IMR-90 (cell line): ENCODE measurements at regions not wholly inside any gene's neighbourhood (a gene's known extent, or its start where the extent isn't known, plus 50 kb on each side); places are given as distances from the start of the nearest gene placed in this dataset.
A peak's percentile ranks its signal among the peaks of the same experiment; 100 is the strongest.

Experiments
- ATAC-seq: fragments of 200-7000 bp; cut with Tn5 transposase; 2 replicates; pipeline ENCODE4 v1.9.1; 2020; ENCODE audit warnings: low read depth, mild to moderate bottlenecking, moderate library complexity
- BruUV-seq: library from RNA; stranded (reverse); fragments of 400-500 nt; replicated peaks from 2 replicates; lab custom pipeline; 2021; lab: Mats Ljungman, UMichigan
- CTCF ChIA-PET: fragments of 300-600 bp; formaldehyde crosslinking; extraction: SDS; loops from one replicate; lab custom pipeline; 2021; ENCODE audit warnings: antibody characterized with exemption; lab: Yijun Ruan, JAX
- POLR2A ChIA-PET: fragments of 300-600 bp; sonication (Branson Sonifier 250); formaldehyde crosslinking; loops from one replicate; lab custom pipeline; 2022; ENCODE audit warnings: antibody characterized with exemption; ENCODE audit not compliant: unreplicated experiment; lab: Charles Lee
- DNase-seq: peaks from one replicate; pipeline ENCODE4 v3.0.0; 2013
- H2AFZ ChIP-seq: replicated peaks from 2 replicates; pipeline ENCODE3; 2013; ENCODE audit warnings: low read length, mild to moderate bottlenecking; ENCODE audit not compliant: poor library complexity
- H2AK5ac ChIP-seq: 2 replicates; pipeline ENCODE4 v1.6.1; 2013; ENCODE audit warnings: low read depth, low read length, inconsistent platforms
- H2AK9ac ChIP-seq: replicated peaks from 2 replicates; pipeline ENCODE3; 2013; ENCODE audit warnings: mild to moderate bottlenecking, low read depth, low read length, moderate library complexity; ENCODE audit not compliant: poor library complexity
- H2BK120ac ChIP-seq: 2 replicates; pipeline ENCODE4 v1.6.1; 2013; ENCODE audit warnings: low read depth, low read length, inconsistent platforms
- H2BK15ac ChIP-seq: 3 replicates; pipeline ENCODE4 v1.6.1; 2013; ENCODE audit warnings: low read depth, low read length, inconsistent platforms
- H2BK20ac ChIP-seq: 2 replicates; pipeline ENCODE4 v1.6.1; 2013; ENCODE audit warnings: low read depth, mild to moderate bottlenecking, inconsistent platforms, low read length, moderate library complexity
- H2BK5ac ChIP-seq: 2 replicates; pipeline ENCODE4 v1.6.1; 2013; ENCODE audit warnings: mild to moderate bottlenecking, low read depth, low read length, inconsistent platforms; ENCODE audit not compliant: poor library complexity, severe bottlenecking
- H3K14ac ChIP-seq: replicated peaks from 2 replicates; pipeline ENCODE4 v1.6.1; 2013; ENCODE audit warnings: low read depth, low read length, inconsistent platforms
- H3K18ac ChIP-seq: 2 replicates; pipeline ENCODE4 v1.6.1; 2013; ENCODE audit warnings: low read depth, low read length, control low read depth
- H3K23ac ChIP-seq: 2 replicates; pipeline ENCODE4 v1.6.1; 2013; ENCODE audit warnings: low read depth, low read length, inconsistent platforms
- H3K27ac ChIP-seq: 2 replicates; pipeline ENCODE4 v1.5.1; 2013; ENCODE audit warnings: mild to moderate bottlenecking, control low read depth, low read length; ENCODE audit not compliant: insufficient read depth
- H3K27me3 ChIP-seq: 2 replicates; pipeline ENCODE4 v1.6.1; 2013; ENCODE audit warnings: low read length; ENCODE audit not compliant: control insufficient read depth, insufficient read depth
- H3K36me3 ChIP-seq: 2 replicates; pipeline ENCODE4 v1.6.1; 2013; ENCODE audit warnings: low read length, mixed read lengths; ENCODE audit not compliant: control insufficient read depth, insufficient read depth
- H3K4ac ChIP-seq: 2 replicates; pipeline ENCODE4 v1.6.1; 2013; ENCODE audit warnings: low read depth, low read length, inconsistent platforms
- H3K4me1 ChIP-seq: 2 replicates; pipeline ENCODE4 v1.6.1; 2013; ENCODE audit warnings: low read length, mixed read lengths; ENCODE audit not compliant: control insufficient read depth, insufficient read depth
- H3K4me2 ChIP-seq: 2 replicates; pipeline ENCODE4 v1.6.1; 2013; ENCODE audit warnings: low read depth, mild to moderate bottlenecking, control low read depth, low read length, moderate library complexity
- H3K4me3 ChIP-seq: 2 replicates; pipeline ENCODE4 v1.5.1; 2013; ENCODE audit warnings: low read depth, mild to moderate bottlenecking, control low read depth, low read length, moderate library complexity; ENCODE audit not compliant: insufficient read depth
- H3K56ac ChIP-seq: 2 replicates; pipeline ENCODE4 v1.6.1; 2013; ENCODE audit warnings: low read length, inconsistent platforms; ENCODE audit not compliant: insufficient read depth; ENCODE audit errors: extremely low read depth
- H3K79me1 ChIP-seq, 2 experiments: 2 replicates each; pipeline ENCODE4 v1.6.1; 2013; ENCODE audit warnings: low read length in 2 of 2, inconsistent platforms in 1 of 2, low read depth in 1 of 2
- H3K9ac ChIP-seq: 2 replicates; pipeline ENCODE4 v1.6.1; 2013; ENCODE audit warnings: low read depth, low read length, control low read depth
- H3K9me1 ChIP-seq: 2 replicates; pipeline ENCODE4 v1.6.1; 2013; ENCODE audit warnings: low read length, inconsistent platforms; ENCODE audit not compliant: insufficient read depth
- H3K9me3 ChIP-seq: 2 replicates; pipeline ENCODE4 v1.6.1; 2013; ENCODE audit warnings: low read length; ENCODE audit not compliant: control insufficient read depth, insufficient read depth
- H4K20me1 ChIP-seq: 2 replicates; pipeline ENCODE4 v1.6.1; 2013; ENCODE audit warnings: low read length, inconsistent platforms; ENCODE audit not compliant: insufficient read depth
- H4K5ac ChIP-seq: 2 replicates; pipeline ENCODE4 v1.6.1; 2013; ENCODE audit warnings: mild to moderate bottlenecking, low read depth, low read length, control low read depth
- H4K8ac ChIP-seq, 2 experiments: 2 replicates each; pipeline ENCODE4 v1.6.1; 2013; ENCODE audit warnings: low read depth in 2 of 2, low read length in 2 of 2, control low read depth in 1 of 2, inconsistent platforms in 1 of 2
- H4K91ac ChIP-seq: 2 replicates; pipeline ENCODE4 v1.6.1; 2013; ENCODE audit warnings: low read depth, low read length, inconsistent platforms; ENCODE audit not compliant: insufficient read depth
- CHD1 ChIP-seq: IDR thresholded peaks from 2 replicates; pipeline ENCODE4 v1.6.1; 2012; ENCODE audit warnings: low read depth, low read length, improper control_type of control experiment
- ELK1 ChIP-seq: fragments of 150-350 bp; IDR thresholded peaks from 2 replicates; pipeline ENCODE4 v1.6.1; 2016; ENCODE audit warnings: low read depth, mild to moderate bottlenecking, low read length, moderate library complexity, borderline replicate concordance
- MAZ ChIP-seq: IDR thresholded peaks from 2 replicates; pipeline ENCODE4 v1.6.1; 2012; ENCODE audit warnings: low read depth, mild to moderate bottlenecking, low read length, improper control_type of control experiment, moderate library complexity, borderline replicate concordance
- MXI1 ChIP-seq: IDR thresholded peaks from 2 replicates; pipeline ENCODE4 v1.6.1; 2012; ENCODE audit warnings: low read depth, mild to moderate bottlenecking, low read length, moderate library complexity, borderline replicate concordance
- NFE2L2 ChIP-seq: fragments of 150-350 bp; IDR thresholded peaks from 2 replicates; pipeline ENCODE4 v1.6.1; 2016; ENCODE audit warnings: low read depth, mild to moderate bottlenecking, low read length
- POLR2A ChIP-seq: IDR thresholded peaks from 2 replicates; pipeline ENCODE4 v1.6.1; 2012; ENCODE audit warnings: mild to moderate bottlenecking, low read depth, low read length
- RCOR1 ChIP-seq: IDR thresholded peaks from 2 replicates; pipeline ENCODE4 v1.6.1; 2012; ENCODE audit warnings: mild to moderate bottlenecking, low read length, improper control_type of control experiment; ENCODE audit not compliant: insufficient replicate concordance
- WGBS, 2 experiments: methylation state at CpG; one replicate each; pipeline versions ENCODE4 v1.1.5 to v1.1.7; 2013; ENCODE audit warnings: missing lambda C conversion rate in 2 of 2; ENCODE audit not compliant: insufficient read length in 1 of 2; ENCODE audit errors: extremely low coverage in 2 of 2; 5-methylcytosine and 5-hydroxymethylcytosine counted together
- dilution Hi-C: fragments of 300-500 bp; cut with HindIII; formaldehyde crosslinking; loops from one replicate; pipeline ENCODE4 v1.14.3; 2018; ENCODE audit warnings: low sequenced_read_pairs; ENCODE audit not compliant: unreplicated experiment
- in situ Hi-C: fragments of 300-500 bp; cut with MboI; formaldehyde crosslinking; loops from 3 replicates; pipeline ENCODE4 v1.14.3; 2019; ENCODE audit warnings: low sequenced_read_pairs, inconsistent platforms, mixed read lengths
- intact Hi-C: fragments of 100-400 bp; cut with micrococcal nuclease; formaldehyde crosslinking; loops from 2 replicates; pipeline ENCODE4 v1.10.0; 2022

- peak overlapping the region; percentile 29; the same call in 1 of the 2 replicates for H2BK20ac ChIP-seq
- H2AK5ac ChIP-seq = no peak overlapping the region
- H3K36me3 ChIP-seq = no peaks in the 10 kb centered on the region
- TF ChIP-seq MAZ = no peak
- no peak for TF ChIP-seq MXI1
- no peak for TF ChIP-seq ELK1
- no peak for TF ChIP-seq POLR2A
- TF ChIP-seq NFE2L2 = no peak
- TF ChIP-seq RCOR1 = no peak
- TF ChIP-seq CHD1 = no peak
- H2BK120ac ChIP-seq = peak overlapping the region; percentile 50; the same call in 1 of the 2 replicates
- in situ Hi-C loops = no loop called here
- no peak overlapping the region for H3K18ac ChIP-seq
- no peak overlapping the region for H3K4me2 ChIP-seq
- 100% methylated on average over 1 of the region's 2 CpGs; no CpG with 5 or more reads in 1 of the 2 experiments for WGBS, 2 experiments
- no peak overlapping the region for H4K8ac ChIP-seq
- no peak overlapping the region for H3K9ac ChIP-seq
- H3K23ac ChIP-seq = no peak overlapping the region
- ChIA-PET POLR2A (no interaction called here), CTCF (no interaction called here)
- peak; percentile 24 for DNase-seq
- no peaks in the 10 kb centered on the region for H3K27me3 ChIP-seq
- no peaks in the 10 kb centered on the region for H3K79me1 ChIP-seq
- peak overlapping the region; percentile 44; the same call in 1 of the 2 replicates for H3K14ac ChIP-seq
- H2AFZ ChIP-seq = no peak overlapping the region
- H3K9me1 ChIP-seq = no peaks in the 10 kb centered on the region
- no peak overlapping the region for H2BK15ac ChIP-seq
- no TSS peak for BruUV-seq
- H2AK9ac ChIP-seq = peak overlapping the region; percentile 5
- H4K20me1 ChIP-seq = no peaks in the 10 kb centered on the region
- H4K5ac ChIP-seq = no peak overlapping the region; the same call in 1 of the 2 replicates
- 0 out of 2 replicates have a peak, but pooled peaks cover 2% of the 10 kb centered on the region for H3K4me1 ChIP-seq
- peak overlapping the region; percentile 46 for H3K4ac ChIP-seq
- H3K9me3 ChIP-seq = no peaks in the 10 kb centered on the region
- intact Hi-C loops = no loop called here
- H4K91ac ChIP-seq = no peak overlapping the region
- H3K56ac ChIP-seq = no peak overlapping the region
- ATAC-seq = peak; percentile 29; the same call in 1 of the 2 replicates
- H3K27ac ChIP-seq = no peak overlapping the region
- dilution Hi-C loops = no loop called here
- no peak overlapping the region for H3K4me3 ChIP-seq
- no peak overlapping the region for H2BK5ac ChIP-seq
Observed at GRCh38 chr9:78676009-78676408, 379.1 kb downstream of the PSAT1 start.
